ENCODE measurements at regions not wholly inside any gene's neighbourhood (a gene's known extent, or its start where the extent isn't known, plus 50 kb on each side); places are given as distances from the start of the nearest gene placed in this dataset.

DNA sequence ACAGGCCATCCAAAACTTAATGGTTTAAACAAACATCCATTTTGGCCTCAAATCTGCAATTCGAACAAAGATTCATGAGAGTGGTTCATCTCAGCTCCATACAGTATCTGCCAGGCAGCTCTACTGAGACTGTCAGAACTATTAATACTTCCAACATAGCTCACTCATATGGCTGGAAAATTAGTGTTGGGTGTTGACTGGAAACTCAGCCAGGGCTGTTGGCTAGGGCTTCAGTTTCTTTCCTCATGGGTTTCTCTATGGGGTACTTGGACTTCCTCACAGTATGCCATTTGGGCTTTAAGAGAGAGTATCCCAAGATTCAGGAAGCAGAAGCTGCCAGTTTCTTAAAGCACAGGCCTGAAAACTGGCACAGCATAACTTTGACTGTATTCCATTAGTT lies 240.3 kb downstream of the TPBG start:
- whole genome bisulfite sequencing, 4 donors: 55 to 80% (median 66%) methylated on average over 1 of the region's 1 CpG
- Histone ChIP-seq H3K36me3 (no peaks in the 10 kb centered on the region), H3K4me1 (no peaks in the 10 kb centered on the region), H3K27ac (no peak overlapping the region), H3K27me3 (no peaks in the 10 kb centered on the region), H3K4me3 (no peak overlapping the region), H3K9me3 (no peaks in the 10 kb centered on the region)
- TF ChIP-seq POLR2A (IDR thresholded peaks at IDR 0.05) (no peak), CTCF (IDR thresholded peaks at IDR 0.05) (no peak)
- ATAC-seq (no peak), DNase-seq (no peak)
- intact Hi-C loops (cut with DNase I): no loop called here

DNA sequence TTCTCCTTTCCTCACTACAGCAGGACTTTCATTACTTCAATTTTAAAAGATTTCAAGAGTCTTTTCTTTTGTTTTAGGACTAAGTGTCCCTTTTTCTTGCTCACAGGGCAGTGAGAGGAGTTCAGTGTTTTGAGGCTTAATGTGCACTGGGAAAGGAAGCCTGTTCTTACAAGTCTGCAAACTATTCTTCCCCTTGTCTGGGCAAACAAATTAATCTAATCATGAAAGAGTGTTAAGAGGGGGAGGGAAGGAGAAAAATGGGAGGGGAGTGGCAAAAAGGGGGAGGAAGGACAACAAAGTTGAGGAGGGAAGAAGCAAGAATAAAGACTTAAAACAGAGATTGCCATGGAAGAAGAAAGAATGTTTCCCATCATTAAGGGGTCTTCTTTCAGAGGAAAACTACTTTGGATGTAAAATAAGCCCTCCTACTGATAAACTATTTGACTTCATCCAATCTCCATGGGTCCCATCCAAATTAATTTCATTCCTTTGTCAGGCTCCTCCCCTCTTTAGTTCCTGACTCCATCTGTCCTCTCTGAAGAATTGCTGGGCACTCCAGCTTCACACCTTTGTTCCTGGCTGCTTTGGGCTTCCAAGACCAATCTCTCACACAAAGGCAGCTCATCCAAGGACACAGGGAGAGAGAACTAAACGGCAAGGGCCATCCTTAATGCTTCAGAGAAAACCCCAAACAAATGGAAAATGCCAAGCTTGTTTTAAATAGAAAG lies 244.5 kb downstream of the TPBG start:
- Histone ChIP-seq H3K9me3 (no peaks in the 10 kb centered on the region), H3K27me3 (no peaks in the 10 kb centered on the region), H3K4me1 (no peaks in the 10 kb centered on the region), H3K27ac (no peak overlapping the region), H3K4me3 (no peak overlapping the region), H3K36me3 (no peaks in the 10 kb centered on the region)
- ATAC-seq: no peak
- WGBS, 4 donors: 32 to 37% (median 35%) methylated on average over 1 of the region's 1 CpG
- intact Hi-C loops (cut with DNase I): no loop called here
- no peak for DNase-seq
- TF ChIP-seq POLR2A (IDR thresholded peaks at IDR 0.05) (no peak), CTCF (IDR thresholded peaks at IDR 0.05) (no peak)

DNA sequence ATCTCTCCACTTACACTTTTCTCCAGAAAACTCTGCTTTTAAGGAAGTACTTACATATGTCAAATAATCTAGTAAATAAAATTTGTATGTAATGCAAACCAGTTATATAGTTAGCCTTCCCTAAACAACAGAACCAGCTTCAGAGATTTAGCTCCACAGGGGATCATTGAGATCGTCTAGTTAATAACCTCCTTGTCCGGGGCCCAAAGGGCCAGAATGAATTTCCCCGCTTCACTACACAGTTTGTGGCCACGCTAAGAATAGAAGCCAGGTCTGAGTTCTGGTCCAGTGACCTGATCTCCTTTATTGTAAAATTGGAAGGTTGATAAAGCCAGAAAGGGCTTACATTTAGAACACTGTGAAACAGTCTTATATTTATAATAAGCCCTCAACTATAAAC lies 245.2 kb downstream of the TPBG start:
- Histone ChIP-seq H3K27me3 (no peaks in the 10 kb centered on the region), H3K27ac (no peak overlapping the region), H3K4me1 (no peaks in the 10 kb centered on the region), H3K4me3 (no peak overlapping the region), H3K9me3 (no peaks in the 10 kb centered on the region), H3K36me3 (no peaks in the 10 kb centered on the region)
- WGBS, 4 donors: 81 to 85% (median 82%) methylated on average over 4 of the region's 4 CpGs
- ATAC-seq (no peak), DNase-seq (no peak)
- TF ChIP-seq POLR2A (IDR thresholded peaks at IDR 0.05): no peak
- TF ChIP-seq CTCF (IDR thresholded peaks at IDR 0.05): no peak
- intact Hi-C loops (cut with DNase I): no loop called here

- H3K27ac ChIP-seq: no peak overlapping the region
- TF ChIP-seq POLR2A (IDR thresholded peaks at IDR 0.05) (no peak), CTCF (IDR thresholded peaks at IDR 0.05) (no peak)
- no peaks in the 10 kb centered on the region for H3K36me3 ChIP-seq
- 67 to 87% (median 79%) methylated on average over 1 of the region's 1 CpG for WGBS, 4 donors
- intact Hi-C loops (cut with DNase I): no loop called here
- H3K4me1 ChIP-seq: no peaks in the 10 kb centered on the region
- H3K27me3 ChIP-seq: no peaks in the 10 kb centered on the region
- H3K9me3 ChIP-seq: no peaks in the 10 kb centered on the region
- no peak for DNase-seq
- no peak for ATAC-seq
- H3K4me3 ChIP-seq: no peak overlapping the region
Observed at GRCh38 chr6:82611751-82612150, 248.1 kb downstream of the TPBG start.
